Neural cell (in vitro differentiated cells): ENCODE measurements at regions not wholly inside any gene's neighbourhood (a gene's known extent, or its start where the extent isn't known, plus 50 kb on each side); places are given as distances from the start of the nearest gene placed in this dataset.

ENCODE experiments used
- CTCF ChIP-seq: fragments of 450-650 bp; IDR thresholded peaks from 2 replicates; pipeline ENCODE4 v1.5.1; 2014; ENCODE audit warnings: antibody characterized with exemption, mild to moderate bottlenecking, moderate library complexity; ENCODE audit not compliant: poor library complexity, severe bottlenecking
- EZH2 ChIP-seq: fragments of 200-600, 300-800 bp; shearing (Covaris generic), sonication (generic); IDR thresholded peaks from 2 replicates; pipeline ENCODE4 v1.6.1; 2014; ENCODE audit warnings: antibody characterized with exemption, low read length, borderline replicate concordance, mild to moderate bottlenecking; ENCODE audit not compliant: insufficient read depth, poor library complexity, severe bottlenecking
- POLR2AphosphoS5 ChIP-seq: IDR thresholded peaks from 2 replicates; pipeline ENCODE4 v1.6.1; 2012
- REST ChIP-seq: IDR thresholded peaks from 2 replicates; pipeline ENCODE4 v1.6.1; 2012; ENCODE audit warnings: borderline replicate concordance
- TAF1 ChIP-seq: IDR thresholded peaks from 2 replicates; pipeline ENCODE4 v1.6.1; 2012; ENCODE audit warnings: low read depth

- TF ChIP-seq TAF1, result no peak
- no peak for TF ChIP-seq CTCF
- no peak for TF ChIP-seq POLR2AphosphoS5
- TF ChIP-seq EZH2, result no peak
- no peak for TF ChIP-seq REST
Measured at GRCh38 chr1:36636206-36636605, 153.5 kb upstream of the CSF3R start.
